ENCODE measurements at regions not wholly inside any gene's neighbourhood (a gene's known extent, or its start where the extent isn't known, plus 50 kb on each side); places are given as distances from the start of the nearest gene placed in this dataset.

DNA sequence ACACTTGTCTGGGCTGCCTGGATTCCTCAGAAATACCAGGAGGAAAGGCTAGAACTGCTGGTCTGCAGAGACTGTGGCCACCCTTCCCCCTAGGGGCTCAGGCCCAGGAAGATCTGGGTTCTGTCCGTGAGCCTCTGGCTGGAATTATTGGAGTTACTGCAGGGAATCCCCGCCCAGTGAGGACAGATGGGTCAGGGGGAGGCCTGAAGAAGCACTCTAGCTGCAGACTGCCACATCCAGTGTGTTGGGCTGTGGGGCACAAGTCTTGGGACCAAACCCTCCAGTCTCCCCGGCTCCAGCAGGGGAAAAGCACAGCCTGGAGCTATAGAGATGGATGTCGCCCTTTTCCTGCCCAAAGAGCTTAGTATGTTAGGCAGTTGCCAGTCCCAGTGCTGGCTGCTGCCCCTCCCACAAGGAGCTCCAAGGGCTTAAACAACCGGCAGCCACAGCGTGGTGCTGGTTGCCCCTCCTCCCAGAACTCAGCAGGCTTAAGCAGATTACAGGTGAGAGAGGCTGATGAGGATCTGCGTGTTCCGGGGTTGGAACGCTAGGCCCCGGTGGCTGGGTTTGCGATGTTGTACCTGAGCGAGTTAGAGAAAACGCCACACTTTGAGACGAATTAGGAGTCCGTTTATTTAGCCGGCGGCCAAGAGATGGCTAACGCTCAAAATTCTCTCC lies 255.5 kb upstream of the LRRC7 start:
- no peak overlapping the region for H3K4me3 ChIP-seq (ENCODE audit: low read length in 2 of 2)
- Mint-ChIP-seq H3K36me3 (no peaks in the 10 kb centered on the region), H3K9me3 (peaks cover 0 to 16% (median 10%) of the 10 kb centered on the region in 8 donors), H3K4me1 (no peaks in the 10 kb centered on the region), H3K27me3 (no peaks in the 10 kb centered on the region), H3K4me3 (no peak overlapping the region), H3K27ac (no peak overlapping the region)
- no peak overlapping the region for H3K27ac ChIP-seq (ENCODE audit: low read depth, low read length)
- no peaks in the 10 kb centered on the region for H3K4me1 ChIP-seq (ENCODE audit: insufficient read depth, low read length)
- H3K36me3 ChIP-seq (ENCODE audit: insufficient read depth, low read length): no peaks in the 10 kb centered on the region
- ChIA-PET CTCF (ENCODE audit: partially characterized antibody) (no interaction called here), POLR2A (ENCODE audit: partially characterized antibody) (no interaction called here)
- no peak for DNase-seq
- no peaks in the 10 kb centered on the region for H3K27me3 ChIP-seq (ENCODE audit: insufficient read depth, low read length)
- intact Hi-C loops (cut with micrococcal nuclease): no loop called here
- peaks cover 0 to 2% of the 10 kb centered on the region in 2 donors for H3K9me3 ChIP-seq (ENCODE audit: control insufficient read depth in 1 of 2, low read length in 2 of 2)

DNA sequence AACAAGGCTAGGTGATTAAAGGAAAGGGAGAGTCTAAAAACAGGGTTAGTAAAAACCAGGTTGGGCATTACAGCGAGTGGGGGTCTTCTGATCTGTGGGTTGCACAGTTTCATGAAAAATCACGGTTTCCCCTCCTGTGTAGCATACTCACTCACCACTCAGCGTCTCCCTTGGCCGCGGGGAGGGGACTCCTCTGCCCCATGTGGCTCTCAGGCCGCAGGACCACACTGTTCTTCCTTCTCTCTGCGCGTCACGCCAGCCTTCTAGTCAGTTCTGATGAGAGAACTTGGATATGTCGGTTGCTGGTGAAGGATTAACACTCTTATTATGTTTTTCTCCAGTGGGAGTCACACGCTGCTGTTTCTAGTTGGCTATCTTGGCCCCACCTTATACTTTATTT lies 254.6 kb upstream of the LRRC7 start:
- Histone ChIP-seq H3K4me1 (ENCODE audit: insufficient read depth, low read length) (no peaks in the 10 kb centered on the region), H3K36me3 (ENCODE audit: insufficient read depth, low read length) (no peaks in the 10 kb centered on the region), H3K27me3 (ENCODE audit: insufficient read depth, low read length) (no peaks in the 10 kb centered on the region), H3K4me3 (ENCODE audit: low read length in 2 of 2) (no peak overlapping the region), H3K9me3 (ENCODE audit: control insufficient read depth in 1 of 2, low read length in 2 of 2) (peaks cover 0 to 2% of the 10 kb centered on the region in 2 donors), H3K27ac (ENCODE audit: low read depth, low read length) (no peak overlapping the region)
- Mint-ChIP-seq H3K27me3 (no peaks in the 10 kb centered on the region), H3K4me3 (no peak overlapping the region), H3K9me3 (peaks cover 0 to 18% (median 10%) of the 10 kb centered on the region in 8 donors), H3K4me1 (no peaks in the 10 kb centered on the region), H3K36me3 (no peaks in the 10 kb centered on the region), H3K27ac (no peak overlapping the region)
- POLR2A ChIA-PET (ENCODE audit: partially characterized antibody): no interaction called here
- CTCF ChIA-PET (ENCODE audit: partially characterized antibody): no interaction called here
- no peak for DNase-seq
- intact Hi-C loops (cut with micrococcal nuclease): no loop called here

DNA sequence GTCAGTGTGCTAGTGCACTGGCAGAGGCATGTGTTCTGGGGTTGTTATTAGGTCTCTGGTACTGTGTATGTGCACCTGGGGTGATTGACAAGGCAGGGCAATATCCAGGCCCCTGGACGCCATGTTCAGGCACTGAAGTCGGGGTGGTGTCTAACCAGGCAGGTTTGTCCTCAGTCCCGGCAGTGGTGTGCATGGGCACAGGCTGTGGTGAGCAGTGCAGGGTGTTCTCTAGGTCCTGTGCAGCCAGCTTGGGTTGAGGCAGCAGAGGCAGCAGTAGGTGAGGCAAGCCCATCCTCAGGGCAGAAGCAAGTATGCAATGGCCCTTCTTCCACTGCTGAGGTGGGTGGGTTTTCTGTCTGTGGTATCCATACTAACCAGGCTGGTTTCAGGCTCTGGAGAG lies 252.3 kb upstream of the LRRC7 start:
- intact Hi-C loops (cut with micrococcal nuclease): no loop called here
- POLR2A ChIA-PET (ENCODE audit: partially characterized antibody): no interaction called here
- H3K9me3 ChIP-seq (ENCODE audit: control insufficient read depth in 1 of 2, low read length in 2 of 2): peaks cover 0 to 2% of the 10 kb centered on the region in 2 donors
- no peaks in the 10 kb centered on the region for H3K27me3 ChIP-seq (ENCODE audit: insufficient read depth, low read length)
- H3K27ac Mint-ChIP-seq: no peak overlapping the region
- H3K36me3 Mint-ChIP-seq: no peaks in the 10 kb centered on the region
- no peaks in the 10 kb centered on the region for H3K36me3 ChIP-seq (ENCODE audit: insufficient read depth, low read length)
- H3K4me1 Mint-ChIP-seq: no peaks in the 10 kb centered on the region
- no peak for DNase-seq
- no peak overlapping the region for H3K4me3 ChIP-seq (ENCODE audit: low read length in 2 of 2)
- peaks cover 0 to 21% (median 10%) of the 10 kb centered on the region in 8 donors for H3K9me3 Mint-ChIP-seq
- H3K27ac ChIP-seq (ENCODE audit: low read depth, low read length): no peak overlapping the region
- no peak overlapping the region for H3K4me3 Mint-ChIP-seq
- no peaks in the 10 kb centered on the region for H3K27me3 Mint-ChIP-seq
- CTCF ChIA-PET (ENCODE audit: partially characterized antibody): no interaction called here
- H3K4me1 ChIP-seq (ENCODE audit: insufficient read depth, low read length): no peaks in the 10 kb centered on the region

DNA sequence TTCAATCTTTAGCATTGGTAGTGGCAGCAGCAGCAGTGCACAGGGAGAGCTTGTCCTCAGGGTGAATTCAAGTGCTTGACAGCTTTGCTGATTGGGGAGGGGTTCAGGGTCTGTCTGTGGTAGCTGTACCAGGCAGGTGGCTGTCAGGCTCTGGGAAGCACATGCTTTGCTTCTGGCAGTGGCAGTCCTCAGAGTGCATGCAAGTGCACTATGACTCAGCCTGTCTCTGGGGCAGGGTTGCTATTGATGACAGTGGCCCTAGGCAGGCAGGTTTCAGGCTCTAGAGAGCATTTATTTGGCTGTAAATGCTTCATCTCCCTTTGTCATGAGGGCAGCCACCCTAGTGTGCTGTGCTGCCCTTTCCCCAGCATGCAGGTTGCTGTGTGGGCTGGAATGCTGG lies 251.9 kb upstream of the LRRC7 start:
- intact Hi-C loops (cut with micrococcal nuclease): no loop called here
- ChIA-PET POLR2A (ENCODE audit: partially characterized antibody) (no interaction called here), CTCF (ENCODE audit: partially characterized antibody) (no interaction called here)
- Histone ChIP-seq H3K4me3 (ENCODE audit: low read length in 2 of 2) (no peak overlapping the region), H3K27me3 (ENCODE audit: insufficient read depth, low read length) (no peaks in the 10 kb centered on the region), H3K36me3 (ENCODE audit: insufficient read depth, low read length) (no peaks in the 10 kb centered on the region), H3K27ac (ENCODE audit: low read depth, low read length) (no peak overlapping the region), H3K4me1 (ENCODE audit: insufficient read depth, low read length) (no peaks in the 10 kb centered on the region), H3K9me3 (ENCODE audit: control insufficient read depth in 1 of 2, low read length in 2 of 2) (peaks cover 0 to 2% of the 10 kb centered on the region in 2 donors)
- H3K4me3 Mint-ChIP-seq: no peak overlapping the region
- H3K27me3 Mint-ChIP-seq: no peaks in the 10 kb centered on the region
- H3K36me3 Mint-ChIP-seq: no peaks in the 10 kb centered on the region
- DNase-seq: no peak
- peaks cover 0 to 21% (median 10%) of the 10 kb centered on the region in 8 donors for H3K9me3 Mint-ChIP-seq
- no peak overlapping the region for H3K27ac Mint-ChIP-seq
- no peaks in the 10 kb centered on the region for H3K4me1 Mint-ChIP-seq

DNA sequence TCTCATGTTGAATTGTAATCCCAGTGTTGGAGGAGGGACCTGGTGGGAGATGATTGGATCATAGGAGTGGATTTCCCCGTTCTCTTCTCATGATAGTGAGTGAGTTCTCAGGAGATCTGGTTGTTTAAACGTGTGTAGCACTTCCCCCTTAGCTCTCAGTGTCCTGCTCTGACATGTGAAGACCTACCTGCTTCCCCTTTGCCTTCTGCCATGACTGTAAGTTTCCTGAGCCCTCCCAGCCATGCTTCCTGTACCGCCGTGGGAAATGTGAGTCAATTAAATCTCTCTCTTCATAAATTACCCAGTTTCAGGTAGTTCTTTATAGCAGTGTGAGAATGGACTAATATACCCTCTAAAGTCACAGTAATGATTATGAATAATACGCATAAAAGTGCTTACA lies 248.4 kb upstream of the LRRC7 start:
- no peak for DNase-seq
- intact Hi-C loops (cut with micrococcal nuclease): no loop called here
- H3K9me3 Mint-ChIP-seq: peaks cover 0 to 18% (median 5%) of the 10 kb centered on the region in 8 donors
- no peaks in the 10 kb centered on the region for H3K27me3 Mint-ChIP-seq
- ChIA-PET CTCF (ENCODE audit: partially characterized antibody) (no interaction called here), POLR2A (ENCODE audit: partially characterized antibody) (no interaction called here)
- Histone ChIP-seq H3K27ac (ENCODE audit: low read depth, low read length) (no peak overlapping the region), H3K36me3 (ENCODE audit: insufficient read depth, low read length) (no peaks in the 10 kb centered on the region), H3K4me1 (ENCODE audit: insufficient read depth, low read length) (no peaks in the 10 kb centered on the region), H3K4me3 (ENCODE audit: low read length in 2 of 2) (no peak overlapping the region), H3K9me3 (ENCODE audit: control insufficient read depth in 1 of 2, low read length in 2 of 2) (no peaks in the 10 kb centered on the region), H3K27me3 (ENCODE audit: insufficient read depth, low read length) (no peaks in the 10 kb centered on the region)
- H3K36me3 Mint-ChIP-seq: no peaks in the 10 kb centered on the region
- H3K4me1 Mint-ChIP-seq: no peaks in the 10 kb centered on the region
- no peak overlapping the region for H3K27ac Mint-ChIP-seq
- no peak overlapping the region for H3K4me3 Mint-ChIP-seq

DNA sequence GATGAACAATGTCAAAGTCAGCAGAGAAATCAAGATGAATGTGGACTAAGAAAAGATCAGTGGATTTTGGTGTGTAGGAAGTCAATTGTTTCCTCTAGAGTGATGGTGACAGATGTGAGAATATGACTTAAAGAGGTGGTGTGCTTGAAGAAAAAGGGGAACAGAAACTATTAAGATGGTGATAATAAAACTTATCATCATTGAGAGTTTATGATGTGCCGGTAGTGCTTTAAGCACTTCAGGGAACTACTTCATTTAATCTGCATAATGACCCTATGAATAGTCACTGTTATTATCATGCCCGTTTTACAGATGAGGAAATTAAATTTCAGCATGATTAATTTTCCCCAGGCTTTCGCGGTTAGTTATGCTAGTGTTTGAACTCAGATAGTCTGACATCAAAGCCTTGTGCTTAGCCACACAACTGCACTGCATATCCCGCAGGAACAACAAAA lies 246.9 kb upstream of the LRRC7 start:
- Histone ChIP-seq H3K36me3 (ENCODE audit: insufficient read depth, low read length) (no peaks in the 10 kb centered on the region), H3K4me1 (ENCODE audit: insufficient read depth, low read length) (no peaks in the 10 kb centered on the region), H3K27ac (ENCODE audit: low read depth, low read length) (no peak overlapping the region), H3K27me3 (ENCODE audit: insufficient read depth, low read length) (no peaks in the 10 kb centered on the region), H3K4me3 (ENCODE audit: low read length in 2 of 2) (no peak overlapping the region), H3K9me3 (ENCODE audit: control insufficient read depth in 1 of 2, low read length in 2 of 2) (no peaks in the 10 kb centered on the region)
- Mint-ChIP-seq H3K4me3 (no peak overlapping the region), H3K27me3 (no peaks in the 10 kb centered on the region), H3K9me3 (peaks cover 0 to 14% (median 2%) of the 10 kb centered on the region in 8 donors), H3K27ac (no peak overlapping the region), H3K36me3 (no peaks in the 10 kb centered on the region), H3K4me1 (no peaks in the 10 kb centered on the region)
- DNase-seq: no peak
- POLR2A ChIA-PET (ENCODE audit: partially characterized antibody): no interaction called here
- intact Hi-C loops (cut with micrococcal nuclease): no loop called here
- CTCF ChIA-PET (ENCODE audit: partially characterized antibody): no interaction called here

DNA sequence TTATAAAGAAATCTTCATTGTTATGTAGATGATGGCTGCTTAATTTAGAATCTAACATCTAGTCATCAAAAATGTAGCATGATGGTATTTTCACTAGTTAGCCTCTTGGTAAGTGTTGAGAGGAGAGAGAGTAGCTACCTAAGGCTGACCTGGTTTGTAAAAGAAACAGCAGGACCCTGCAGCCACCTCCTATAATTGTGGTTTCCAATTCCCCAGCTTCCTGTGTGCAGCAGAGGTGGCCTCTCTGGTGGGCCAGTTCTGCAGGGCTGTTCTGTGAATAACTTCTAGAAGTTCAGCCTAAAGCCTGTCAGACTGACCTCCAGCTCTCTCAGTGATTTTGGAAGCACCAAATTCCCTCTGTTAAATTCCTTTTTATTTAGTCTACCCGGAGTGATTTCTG lies 246.4 kb upstream of the LRRC7 start:
- H3K4me3 Mint-ChIP-seq: no peak overlapping the region
- ChIA-PET POLR2A (ENCODE audit: partially characterized antibody) (no interaction called here), CTCF (ENCODE audit: partially characterized antibody) (no interaction called here)
- Histone ChIP-seq H3K36me3 (ENCODE audit: insufficient read depth, low read length) (no peaks in the 10 kb centered on the region), H3K4me1 (ENCODE audit: insufficient read depth, low read length) (no peaks in the 10 kb centered on the region), H3K27me3 (ENCODE audit: insufficient read depth, low read length) (no peaks in the 10 kb centered on the region), H3K27ac (ENCODE audit: low read depth, low read length) (no peak overlapping the region), H3K4me3 (ENCODE audit: low read length in 2 of 2) (no peak overlapping the region), H3K9me3 (ENCODE audit: control insufficient read depth in 1 of 2, low read length in 2 of 2) (no peaks in the 10 kb centered on the region)
- H3K27ac Mint-ChIP-seq: no peak overlapping the region
- DNase-seq: no peak
- peaks cover 0 to 14% (median 2%) of the 10 kb centered on the region in 8 donors for H3K9me3 Mint-ChIP-seq
- intact Hi-C loops (cut with micrococcal nuclease): no loop called here
- H3K4me1 Mint-ChIP-seq: no peaks in the 10 kb centered on the region
- H3K36me3 Mint-ChIP-seq: no peaks in the 10 kb centered on the region
- no peaks in the 10 kb centered on the region for H3K27me3 Mint-ChIP-seq

DNA sequence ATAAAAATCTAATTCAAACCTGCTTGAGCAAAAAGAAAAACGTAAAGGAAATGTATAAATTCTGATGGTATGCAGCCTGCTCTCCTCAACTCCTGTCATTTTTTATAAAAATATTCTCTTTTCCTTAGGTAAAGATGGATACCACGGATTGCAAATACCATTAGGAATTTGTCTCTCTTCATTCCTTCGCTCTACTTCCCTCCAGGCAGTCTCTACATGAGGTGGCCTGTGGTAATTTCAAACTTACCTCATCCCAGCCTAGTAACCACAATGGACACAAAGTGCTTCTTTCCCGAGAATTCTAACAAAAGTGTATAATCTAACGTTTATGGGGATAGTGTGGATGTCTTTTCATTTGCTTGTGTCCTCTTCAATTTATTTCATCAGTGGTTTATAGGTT lies 239.5 kb upstream of the LRRC7 start:
- Mint-ChIP-seq H3K9me3 (peaks cover 2 to 35% (median 8%) of the 10 kb centered on the region in 8 donors), H3K27me3 (no peaks in the 10 kb centered on the region), H3K4me3 (no peak overlapping the region), H3K4me1 (no peaks in the 10 kb centered on the region), H3K36me3 (no peaks in the 10 kb centered on the region), H3K27ac (no peak overlapping the region)
- no peak for DNase-seq
- intact Hi-C loops (cut with micrococcal nuclease): no loop called here
- Histone ChIP-seq H3K4me3 (ENCODE audit: low read length in 2 of 2) (no peak overlapping the region), H3K9me3 (ENCODE audit: control insufficient read depth in 1 of 2, low read length in 2 of 2) (no peaks in the 10 kb centered on the region), H3K27me3 (ENCODE audit: insufficient read depth, low read length) (no peaks in the 10 kb centered on the region), H3K27ac (ENCODE audit: low read depth, low read length) (no peak overlapping the region), H3K36me3 (ENCODE audit: insufficient read depth, low read length) (no peaks in the 10 kb centered on the region), H3K4me1 (ENCODE audit: insufficient read depth, low read length) (no peaks in the 10 kb centered on the region)
- ChIA-PET POLR2A (ENCODE audit: partially characterized antibody) (no interaction called here), CTCF (ENCODE audit: partially characterized antibody) (no interaction called here)

Measured in CD4-positive, alpha-beta memory T cell (primary cell).